HG03103 (cell line): ENCODE measurements at regions not wholly inside any gene's neighbourhood (a gene's known extent, or its start where the extent isn't known, plus 50 kb on each side); places are given as distances from the start of the nearest gene placed in this dataset.
"Not testable (repeated sequence)": the region's sequence is repeated elsewhere in the genome, so short reads cannot be mapped to it uniquely, and the experiment has no call there.

ENCODE experiments used
- ATAC-seq: cut with Tn5 transposase; IDR thresholded peaks from one replicate; pipeline ENCODE4 v1.9.1; 2021; ENCODE audit warnings: low read depth; ENCODE audit not compliant: unreplicated experiment

- ATAC-seq: no peak
These were observed 58.3 kb downstream of the PDHA2 start for GRCh38 chr4:95898226-95898625.

DNA sequence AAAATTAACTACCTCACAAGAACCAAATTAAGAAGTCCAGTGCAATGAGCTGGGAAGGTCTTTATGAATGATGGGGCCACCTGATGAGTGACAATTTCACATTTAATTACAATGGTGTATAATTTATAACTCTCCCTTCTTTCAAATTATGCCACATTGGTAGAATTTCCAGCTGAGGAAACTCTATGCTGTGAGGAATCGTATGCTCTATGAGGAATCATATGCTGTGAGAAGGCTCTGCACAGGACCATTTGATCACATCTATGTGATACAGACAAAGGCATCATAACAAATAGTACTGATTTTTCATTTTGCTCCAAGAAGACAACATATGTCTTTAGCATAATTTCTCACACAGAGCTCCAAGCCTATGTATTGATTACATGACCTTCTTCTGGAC lies 69.3 kb downstream of the PDHA2 start:
- ATAC-seq: no peak

- no peak for ATAC-seq
These were observed 70.9 kb downstream of the PDHA2 start for GRCh38 chr4:95910749-95911148.

- no peak for ATAC-seq
These were observed 81.6 kb downstream of the PDHA2 start for GRCh38 chr4:95921470-95921869.

GRCh38 chr4:95929448-95930064 lies 89.7 kb downstream of the PDHA2 start:
- no peak for ATAC-seq

- ATAC-seq: no peak
These were observed 99.2 kb downstream of the PDHA2 start for GRCh38 chr4:95939141-95939540.

DNA sequence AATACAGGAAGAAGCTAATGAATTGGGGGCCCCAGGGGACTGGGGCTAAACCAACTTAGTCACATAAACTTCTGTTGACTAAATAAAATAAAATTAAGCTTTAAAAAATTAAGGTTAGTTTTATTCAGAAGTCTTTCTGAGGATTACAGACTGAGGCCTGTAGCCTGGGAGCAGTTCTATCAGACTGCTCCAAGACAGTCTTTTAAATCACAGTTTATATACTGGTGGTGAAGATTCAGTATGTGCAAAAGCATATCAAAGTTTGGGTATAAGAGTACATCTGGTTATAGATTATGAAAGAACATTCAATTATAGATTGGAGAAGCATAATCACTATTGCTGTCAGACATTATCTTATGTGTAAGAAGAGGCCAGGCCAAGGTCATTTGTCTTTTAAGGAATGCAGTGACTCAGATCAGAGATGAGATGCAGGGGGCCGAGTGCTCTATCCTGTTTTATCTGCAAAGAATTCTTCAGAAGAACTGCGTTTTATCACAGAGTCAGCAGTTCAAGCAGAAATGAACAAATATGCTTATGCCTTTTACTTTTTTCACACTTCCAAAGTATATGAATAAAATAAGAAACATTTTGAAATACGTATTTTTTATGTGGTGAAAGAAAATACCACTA lies 109.4 kb downstream of the PDHA2 start:
- no peak for ATAC-seq

GRCh38 chr4:95949808-95950207 lies 109.9 kb downstream of the PDHA2 start:
- ATAC-seq: no peak

- ATAC-seq: not testable (repeated sequence)
These were observed 112.6 kb downstream of the PDHA2 start for GRCh38 chr4:95952538-95952937.

- ATAC-seq: no peak
These were observed 116.2 kb downstream of the PDHA2 start for GRCh38 chr4:95956094-95956493.

GRCh38 chr4:95957054-95957453 lies 117.2 kb downstream of the PDHA2 start:
- no peak for ATAC-seq

GRCh38 chr4:95957759-95958158 lies 117.9 kb downstream of the PDHA2 start:
- no peak for ATAC-seq

- no peak for ATAC-seq
These were observed 119.3 kb downstream of the PDHA2 start for GRCh38 chr4:95959182-95959581.

- no peak for ATAC-seq
These were observed 119.7 kb downstream of the PDHA2 start for GRCh38 chr4:95959633-95960032.

- ATAC-seq: no peak
These were observed 123.6 kb downstream of the PDHA2 start for GRCh38 chr4:95963456-95963855.

DNA sequence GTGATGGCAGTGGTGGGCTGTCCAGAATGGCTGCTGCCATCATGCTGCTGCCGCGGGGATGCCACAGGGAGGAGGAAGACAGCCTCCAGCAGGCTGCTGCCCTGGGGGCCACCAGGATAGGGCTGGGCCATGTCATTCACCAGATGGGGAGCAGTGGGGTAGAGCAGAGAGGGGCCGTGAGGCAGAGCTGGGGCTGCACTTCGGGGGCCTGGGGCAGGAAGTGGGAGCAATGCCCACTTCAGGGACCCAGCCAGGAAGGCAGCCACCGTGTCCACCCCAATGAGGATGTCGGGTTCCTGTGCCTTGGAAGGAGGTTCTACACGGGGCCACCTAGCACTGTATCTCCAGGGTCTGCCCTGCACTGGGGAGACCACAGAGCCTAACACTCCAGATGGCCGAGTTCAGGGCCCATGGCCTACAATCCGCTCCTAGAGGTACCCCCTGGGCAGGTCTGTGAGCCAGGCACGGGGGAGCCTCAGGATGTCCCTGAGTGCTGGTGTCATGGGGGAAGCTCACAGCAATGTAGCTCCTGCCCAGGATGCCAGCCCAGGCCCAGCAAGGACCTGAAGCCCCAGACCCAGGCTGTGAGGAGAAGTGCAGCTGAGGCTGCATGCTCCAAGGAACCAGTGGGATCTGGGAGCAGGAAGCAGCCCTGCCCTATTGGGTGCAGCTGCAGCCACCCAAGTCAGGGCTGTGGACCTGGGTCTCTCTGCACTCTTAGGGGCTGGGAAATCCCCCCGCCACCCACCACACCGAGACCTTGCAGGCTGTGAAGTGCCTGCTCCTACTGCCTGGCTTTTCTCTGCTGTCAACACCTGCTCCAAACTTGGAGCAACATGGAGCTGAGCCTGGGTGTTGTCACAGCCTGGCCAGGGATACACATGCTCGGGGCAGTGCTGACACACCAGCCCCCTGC lies 140.3 kb downstream of the PDHA2 start:
- no peak for ATAC-seq

- ATAC-seq: no peak
These were observed 141.0 kb downstream of the PDHA2 start for GRCh38 chr4:95980877-95981360.

- no peak for ATAC-seq
These were observed 141.7 kb downstream of the PDHA2 start for GRCh38 chr4:95981591-95981990.

DNA sequence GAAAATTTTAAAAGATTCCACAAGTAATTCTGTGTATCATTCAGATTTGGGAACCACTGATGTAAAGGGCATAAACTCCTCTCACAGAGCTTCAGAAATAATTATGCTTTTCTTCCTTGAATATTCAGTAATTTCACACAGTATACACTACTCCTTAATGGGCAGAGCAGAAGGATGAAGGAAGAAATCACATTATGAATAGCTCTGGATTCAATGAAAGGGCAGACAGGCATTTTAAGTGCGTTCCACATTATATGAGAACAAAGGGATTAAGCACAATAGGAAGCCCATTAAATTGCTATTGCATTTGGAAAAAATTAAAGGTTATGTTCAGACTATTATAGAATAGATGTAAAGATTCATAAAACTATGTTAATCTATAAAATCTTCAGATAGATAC lies 142.6 kb downstream of the PDHA2 start:
- no peak for ATAC-seq

GRCh38 chr4:95984081-95984480 lies 144.2 kb downstream of the PDHA2 start:
- ATAC-seq: no peak

GRCh38 chr4:95985051-95985450 lies 145.2 kb downstream of the PDHA2 start:
- ATAC-seq: no peak
